AG08396 (cell line): ENCODE measurements at regions not wholly inside any gene's neighbourhood (a gene's known extent, or its start where the extent isn't known, plus 50 kb on each side); places are given as distances from the start of the nearest gene placed in this dataset.

Source experiments
- DNase-seq: peaks from one replicate; pipeline ENCODE4 v3.0.0; 2012; ENCODE audit warnings: low spot score, mixed read lengths

- no peak for DNase-seq
Measured at GRCh38 chr2:45068571-45069140, 59.4 kb upstream of the SIX2 start.

- peak; percentile 45 for DNase-seq
Measured at GRCh38 chr2:45067859-45068570, 58.8 kb upstream of the SIX2 start.
